Keratinocyte (primary cell): ENCODE measurements at regions not wholly inside any gene's neighbourhood (a gene's known extent, or its start where the extent isn't known, plus 50 kb on each side); places are given as distances from the start of the nearest gene placed in this dataset.

Experiments used
- DNase-seq: peaks from one replicate; pipeline ENCODE4 v3.0.0-alpha.2; 2011; ENCODE audit warnings: low read depth, missing footprints, low spot score
- FAIRE-seq: peaks from 2 replicates; lab custom pipeline; 2011; peaks lifted over from hg19 to GRCh38; lab: Jason Lieb, UNC
- H2AFZ ChIP-seq: 2 replicates; pipeline ENCODE4 v1.6.0; 2012; ENCODE audit warnings: low read length, control low read depth, inconsistent platforms; ENCODE audit not compliant: control insufficient read depth
- H3K27ac ChIP-seq: 2 replicates; pipeline ENCODE4 v1.5.1; 2011; ENCODE audit warnings: low read length; ENCODE audit not compliant: control insufficient read depth, insufficient read depth
- H3K27me3 ChIP-seq: 3 replicates; pipeline ENCODE4 v1.6.0; 2011; ENCODE audit warnings: low read length; ENCODE audit not compliant: control insufficient read depth, insufficient read depth; ENCODE audit errors: extremely low read depth
- H3K36me3 ChIP-seq, 2 experiments: 2 replicates in 1 of 2; 3 replicates in 1 of 2; pipeline ENCODE4 v1.5.1; 2011; ENCODE audit warnings: low read length in 2 of 2, mild to moderate bottlenecking in 1 of 2; ENCODE audit not compliant: control insufficient read depth in 2 of 2, insufficient read depth in 2 of 2; ENCODE audit errors: extremely low read depth in 1 of 2
- H3K4me1 ChIP-seq: 3 replicates; pipeline ENCODE4 v1.5.1; 2011; ENCODE audit warnings: low read length; ENCODE audit not compliant: control insufficient read depth, insufficient read depth; ENCODE audit errors: extremely low read depth
- H3K4me2 ChIP-seq: 3 replicates; pipeline ENCODE4 v1.6.0; 2011; ENCODE audit warnings: low read depth, low read length; ENCODE audit not compliant: control insufficient read depth, insufficient read depth; ENCODE audit errors: extremely low read depth
- H3K4me3 ChIP-seq, 3 experiments: fragments of 200-600 bp in 1 of 3; sonication (generic) in 1 of 3; 2 replicates in 2 of 3; 3 replicates in 1 of 3; pipeline ENCODE4 v1.5.1; 2011 to 2016; ENCODE audit warnings: low read length in 3 of 3, mild to moderate bottlenecking in 3 of 3, control low read depth in 2 of 3, inconsistent platforms in 1 of 3, low read depth in 1 of 3, mixed read lengths in 1 of 3, mixed run types in 1 of 3, moderate library complexity in 1 of 3; ENCODE audit not compliant: control insufficient read depth in 2 of 3, insufficient read depth in 2 of 3; ENCODE audit errors: extremely low read depth in 1 of 3
- H3K79me2 ChIP-seq: 2 replicates; pipeline ENCODE4 v1.6.0; 2012; ENCODE audit warnings: low read length; ENCODE audit not compliant: control insufficient read depth, insufficient read depth
- H3K9ac ChIP-seq: 3 replicates; pipeline ENCODE4 v1.6.0; 2011; ENCODE audit warnings: low read length; ENCODE audit not compliant: control insufficient read depth, insufficient read depth; ENCODE audit errors: extremely low read depth
- H3K9me1 ChIP-seq: 3 replicates; pipeline ENCODE4 v1.6.0; 2011; ENCODE audit warnings: low read length; ENCODE audit not compliant: control insufficient read depth, insufficient read depth; ENCODE audit errors: extremely low read depth
- H3K9me3 ChIP-seq: 2 replicates; pipeline ENCODE4 v1.5.1; 2012; ENCODE audit warnings: low read depth, low read length; ENCODE audit not compliant: control insufficient read depth
- H4K20me1 ChIP-seq: 3 replicates; pipeline ENCODE4 v1.6.0; 2011; ENCODE audit warnings: low read length; ENCODE audit not compliant: control insufficient read depth, insufficient read depth; ENCODE audit errors: extremely low read depth
- EZH2 ChIP-seq: IDR thresholded peaks from one replicate; pipeline ENCODE4 v1.6.1; 2012; ENCODE audit warnings: inconsistent platforms, mild to moderate bottlenecking, low read length, moderate library complexity
- dilution Hi-C: fragments of 300-500 bp; cut with MboI; formaldehyde crosslinking; loops from one replicate; pipeline ENCODE4 v1.7.0; 2020; ENCODE audit warnings: low sequenced_read_pairs; ENCODE audit not compliant: extremely low pct_ligation_motif_present
- TF ChIP-seq, protein P1 (sequence below), 3 experiments: IDR thresholded peaks in 1 of 3; conservative IDR thresholded peaks in 1 of 3; optimal IDR thresholded peaks in 1 of 3; 2 replicates in 2 of 3; 3 replicates in 1 of 3; pipeline versions ENCODE3 to v1.5.1; 2011; ENCODE audit warnings: low read length in 3 of 3, mild to moderate bottlenecking in 3 of 3, moderate library complexity in 2 of 3, control low read depth in 1 of 3, inconsistent platforms in 1 of 3; ENCODE audit not compliant: insufficient read depth in 2 of 3; ENCODE audit errors: extremely low read depth in 1 of 3

DNA sequence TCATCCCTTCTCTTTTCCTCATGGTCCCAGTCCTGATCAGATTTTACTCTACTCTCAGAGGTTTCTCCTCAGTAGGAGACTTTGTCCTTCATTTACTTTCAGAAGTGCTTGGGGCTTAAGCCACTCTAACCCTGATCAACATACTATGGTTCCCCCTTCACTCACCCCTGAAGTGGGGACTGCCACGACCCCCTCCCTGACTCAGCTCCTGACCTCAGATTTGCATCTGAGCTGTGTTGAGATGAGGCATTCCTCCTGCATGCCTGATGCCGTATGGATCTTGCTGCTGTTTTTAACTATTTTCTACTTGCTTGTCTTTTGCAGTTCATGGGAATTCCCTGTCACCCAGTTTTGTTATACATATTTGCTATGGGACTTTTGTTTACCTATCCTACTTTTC is 306.7 kb upstream of the CHST9 start:
- H3K4me1 ChIP-seq: no peaks in the 10 kb centered on the region
- H3K79me2 ChIP-seq: no peaks in the 10 kb centered on the region
- H4K20me1 ChIP-seq: no peaks in the 10 kb centered on the region
- FAIRE-seq (no peak), DNase-seq (no peak)
- no peak overlapping the region for H3K9ac ChIP-seq
- no peak overlapping the region for H3K4me3 ChIP-seq
- no peaks in the 10 kb centered on the region for H3K36me3 ChIP-seq
- H2AFZ ChIP-seq: no peak overlapping the region
- H3K9me3 ChIP-seq: no peaks in the 10 kb centered on the region
- no peak overlapping the region for H3K27ac ChIP-seq
- TF ChIP-seq, protein P1, sequence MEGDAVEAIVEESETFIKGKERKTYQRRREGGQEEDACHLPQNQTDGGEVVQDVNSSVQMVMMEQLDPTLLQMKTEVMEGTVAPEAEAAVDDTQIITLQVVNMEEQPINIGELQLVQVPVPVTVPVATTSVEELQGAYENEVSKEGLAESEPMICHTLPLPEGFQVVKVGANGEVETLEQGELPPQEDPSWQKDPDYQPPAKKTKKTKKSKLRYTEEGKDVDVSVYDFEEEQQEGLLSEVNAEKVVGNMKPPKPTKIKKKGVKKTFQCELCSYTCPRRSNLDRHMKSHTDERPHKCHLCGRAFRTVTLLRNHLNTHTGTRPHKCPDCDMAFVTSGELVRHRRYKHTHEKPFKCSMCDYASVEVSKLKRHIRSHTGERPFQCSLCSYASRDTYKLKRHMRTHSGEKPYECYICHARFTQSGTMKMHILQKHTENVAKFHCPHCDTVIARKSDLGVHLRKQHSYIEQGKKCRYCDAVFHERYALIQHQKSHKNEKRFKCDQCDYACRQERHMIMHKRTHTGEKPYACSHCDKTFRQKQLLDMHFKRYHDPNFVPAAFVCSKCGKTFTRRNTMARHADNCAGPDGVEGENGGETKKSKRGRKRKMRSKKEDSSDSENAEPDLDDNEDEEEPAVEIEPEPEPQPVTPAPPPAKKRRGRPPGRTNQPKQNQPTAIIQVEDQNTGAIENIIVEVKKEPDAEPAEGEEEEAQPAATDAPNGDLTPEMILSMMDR (optimal IDR thresholded peaks at IDR 0.05 in 1 of 3, IDR thresholded peaks at IDR 0.05 in 1 of 3, conservative IDR thresholded peaks at IDR 0.05 in 1 of 3; ENCODE audit: extremely low read depth in 1 of 3, insufficient read depth in 2 of 3, low read length in 3 of 3): no peak
- TF ChIP-seq EZH2: no peak
- no peaks in the 10 kb centered on the region for H3K9me1 ChIP-seq
- no peaks in the 10 kb centered on the region for H3K27me3 ChIP-seq
- dilution Hi-C loops: no loop called here
- no peak overlapping the region for H3K4me2 ChIP-seq

DNA sequence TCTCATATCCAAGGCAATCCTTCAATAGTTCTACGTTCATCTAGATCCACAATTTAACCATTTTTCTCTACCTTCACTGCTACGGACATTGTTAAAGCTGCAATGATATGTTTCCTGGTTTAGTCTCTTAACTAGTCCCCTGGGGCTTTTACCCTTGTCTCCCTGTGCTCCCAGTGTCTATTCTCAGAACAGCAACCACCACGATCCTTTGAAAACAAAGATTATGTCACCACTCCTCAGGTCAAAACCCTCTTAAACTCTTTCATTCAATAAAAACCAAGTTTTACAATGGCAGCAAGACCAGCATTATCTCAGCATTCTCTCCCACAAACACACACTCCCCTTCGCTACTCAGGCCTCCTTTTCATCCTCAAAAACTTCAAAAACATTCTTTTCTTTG is 298.2 kb upstream of the CHST9 start:
- Histone ChIP-seq H3K27ac (no peak overlapping the region), H3K9me3 (no peaks in the 10 kb centered on the region), H3K27me3 (no peaks in the 10 kb centered on the region), H3K4me2 (no peak overlapping the region), H3K9me1 (no peaks in the 10 kb centered on the region), H3K4me3 (no peak overlapping the region), H3K4me1 (no peaks in the 10 kb centered on the region), H3K9ac (no peak overlapping the region), H2AFZ (no peak overlapping the region), H3K36me3 (no peaks in the 10 kb centered on the region), H4K20me1 (no peaks in the 10 kb centered on the region), H3K79me2 (no peaks in the 10 kb centered on the region)
- TF ChIP-seq EZH2: no peak
- TF ChIP-seq, protein P1 (optimal IDR thresholded peaks at IDR 0.05 in 1 of 3, IDR thresholded peaks at IDR 0.05 in 1 of 3, conservative IDR thresholded peaks at IDR 0.05 in 1 of 3; ENCODE audit: extremely low read depth in 1 of 3, insufficient read depth in 2 of 3, low read length in 3 of 3): no peak
- DNase-seq (no peak), FAIRE-seq (no peak)
- dilution Hi-C loops: no loop called here
